ENCODE measurements at regions not wholly inside any gene's neighbourhood (a gene's known extent, or its start where the extent isn't known, plus 50 kb on each side); places are given as distances from the start of the nearest gene placed in this dataset.

DNA sequence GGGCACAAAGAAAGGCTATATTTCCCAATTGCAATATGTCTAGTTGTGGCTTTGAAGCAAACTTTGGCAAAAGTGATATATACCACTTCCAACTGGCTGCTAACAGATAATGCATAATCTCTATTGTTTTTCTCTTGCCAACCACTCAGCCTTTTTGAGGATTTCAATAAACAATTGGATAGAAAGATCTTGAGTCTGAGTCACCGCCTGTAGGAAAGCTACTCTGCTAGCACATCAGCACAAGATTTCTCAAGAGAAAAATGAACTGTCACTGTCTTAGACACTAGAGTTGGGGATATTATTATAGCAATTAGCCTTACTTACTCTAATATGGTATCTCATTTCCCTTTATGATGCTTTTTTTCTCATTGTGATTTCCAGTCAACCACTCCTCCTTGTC, 119.7 kb downstream of the SST start:
- ChIA-PET POLR2A (no interaction called here), CTCF (no interaction called here)
- H3K27me3 Mint-ChIP-seq: peaks cover 15% of the 10 kb centered on the region
- H3K4me3 Mint-ChIP-seq: no peak overlapping the region
- H3K9me3 Mint-ChIP-seq: no peaks in the 10 kb centered on the region
- H3K27ac Mint-ChIP-seq: no peak overlapping the region
- H3K36me3 Mint-ChIP-seq (ENCODE audit: low read depth): no peaks in the 10 kb centered on the region
- H3K4me1 Mint-ChIP-seq: no peaks in the 10 kb centered on the region
- ATAC-seq (ENCODE audit: low read depth) (no peak), DNase-seq (no peak)
- intact Hi-C loops (cut with micrococcal nuclease): no loop called here
- TF ChIP-seq, protein P1, sequence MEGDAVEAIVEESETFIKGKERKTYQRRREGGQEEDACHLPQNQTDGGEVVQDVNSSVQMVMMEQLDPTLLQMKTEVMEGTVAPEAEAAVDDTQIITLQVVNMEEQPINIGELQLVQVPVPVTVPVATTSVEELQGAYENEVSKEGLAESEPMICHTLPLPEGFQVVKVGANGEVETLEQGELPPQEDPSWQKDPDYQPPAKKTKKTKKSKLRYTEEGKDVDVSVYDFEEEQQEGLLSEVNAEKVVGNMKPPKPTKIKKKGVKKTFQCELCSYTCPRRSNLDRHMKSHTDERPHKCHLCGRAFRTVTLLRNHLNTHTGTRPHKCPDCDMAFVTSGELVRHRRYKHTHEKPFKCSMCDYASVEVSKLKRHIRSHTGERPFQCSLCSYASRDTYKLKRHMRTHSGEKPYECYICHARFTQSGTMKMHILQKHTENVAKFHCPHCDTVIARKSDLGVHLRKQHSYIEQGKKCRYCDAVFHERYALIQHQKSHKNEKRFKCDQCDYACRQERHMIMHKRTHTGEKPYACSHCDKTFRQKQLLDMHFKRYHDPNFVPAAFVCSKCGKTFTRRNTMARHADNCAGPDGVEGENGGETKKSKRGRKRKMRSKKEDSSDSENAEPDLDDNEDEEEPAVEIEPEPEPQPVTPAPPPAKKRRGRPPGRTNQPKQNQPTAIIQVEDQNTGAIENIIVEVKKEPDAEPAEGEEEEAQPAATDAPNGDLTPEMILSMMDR (IDR thresholded peaks at IDR 0.05): no peak

DNA sequence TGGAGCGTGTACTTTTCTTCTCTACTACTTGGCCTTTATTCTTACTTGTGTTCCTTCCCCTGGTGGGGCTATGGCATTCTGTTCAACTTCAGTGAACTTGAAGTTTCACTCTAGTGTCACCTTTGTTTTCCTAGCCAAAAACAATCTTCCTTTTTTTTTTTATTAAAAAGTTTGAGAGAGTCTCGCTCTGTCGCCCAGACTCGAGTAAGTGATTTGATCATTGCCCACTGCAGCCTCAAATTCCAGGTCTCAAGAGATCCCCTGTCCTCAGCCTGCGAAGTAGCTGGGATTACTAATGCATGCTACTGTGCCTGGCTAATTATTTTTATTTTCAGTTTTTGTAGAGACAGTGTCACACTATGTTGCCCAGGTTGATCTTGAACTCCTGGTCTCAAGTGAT, 124.8 kb downstream of the SST start:
- TF ChIP-seq, protein P1 (IDR thresholded peaks at IDR 0.05): no peak
- Mint-ChIP-seq H3K36me3 (ENCODE audit: low read depth) (no peaks in the 10 kb centered on the region), H3K9me3 (peaks cover 3% of the 10 kb centered on the region), H3K4me1 (no peaks in the 10 kb centered on the region), H3K27ac (no peak overlapping the region), H3K4me3 (no peak overlapping the region), H3K27me3 (peaks cover 8% of the 10 kb centered on the region)
- ChIA-PET CTCF (no interaction called here), POLR2A (no interaction called here)
- intact Hi-C loops (cut with micrococcal nuclease): no loop called here
- DNase-seq (no peak), ATAC-seq (ENCODE audit: low read depth) (no peak)

DNA sequence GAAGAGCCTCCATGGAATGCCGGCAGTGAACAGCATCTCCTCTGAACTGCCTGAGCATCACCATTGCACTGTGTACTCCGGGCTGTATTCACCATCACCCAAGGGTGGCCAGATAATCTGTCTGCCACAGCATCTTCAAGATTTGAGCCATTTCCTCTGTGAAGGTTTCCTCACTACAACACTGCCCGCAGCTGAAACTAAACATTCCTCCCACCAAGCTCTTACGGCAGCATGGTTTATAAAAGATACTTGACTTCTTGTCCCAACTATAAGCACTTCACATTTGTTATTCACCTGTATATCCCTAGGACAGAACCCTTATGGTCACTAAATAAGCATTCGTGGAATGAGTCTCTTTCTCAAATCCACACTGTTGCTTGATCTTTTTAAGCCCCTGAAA, 125.9 kb downstream of the SST start:
- intact Hi-C loops (cut with micrococcal nuclease): no loop called here
- Mint-ChIP-seq H3K27ac (no peak overlapping the region), H3K27me3 (peaks cover 14% of the 10 kb centered on the region), H3K9me3 (peaks cover 5% of the 10 kb centered on the region), H3K36me3 (ENCODE audit: low read depth) (no peaks in the 10 kb centered on the region), H3K4me3 (no peak overlapping the region), H3K4me1 (no peaks in the 10 kb centered on the region)
- CTCF ChIA-PET: no interaction called here
- no peak for DNase-seq
- ATAC-seq (ENCODE audit: low read depth): no peak
- TF ChIP-seq, protein P1 (IDR thresholded peaks at IDR 0.05): no peak
- POLR2A ChIA-PET: no interaction called here

DNA sequence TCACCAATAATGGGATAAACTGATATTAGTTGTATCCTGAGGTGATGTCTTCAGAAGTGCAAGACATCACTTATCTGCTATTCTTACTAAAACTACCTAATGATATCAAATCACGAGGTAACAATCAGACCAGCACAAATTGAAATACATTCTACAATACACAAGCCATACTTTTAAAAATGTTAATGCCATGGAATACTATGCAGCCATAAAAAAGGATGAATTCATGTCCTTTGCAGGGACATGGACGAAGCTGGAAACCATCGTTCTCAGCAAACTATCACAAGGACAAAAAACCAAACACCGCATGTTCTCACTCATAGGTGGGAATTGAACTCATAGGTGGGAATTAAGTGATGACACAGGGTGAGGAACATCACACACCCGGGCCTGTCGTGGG, 129.3 kb downstream of the SST start:
- Mint-ChIP-seq H3K27ac (no peak overlapping the region), H3K4me3 (no peak overlapping the region), H3K4me1 (no peaks in the 10 kb centered on the region), H3K36me3 (ENCODE audit: low read depth) (no peaks in the 10 kb centered on the region), H3K9me3 (peaks cover 5% of the 10 kb centered on the region), H3K27me3 (peaks cover 10% of the 10 kb centered on the region)
- TF ChIP-seq, protein P1 (IDR thresholded peaks at IDR 0.05): no peak
- CTCF ChIA-PET: no interaction called here
- no peak for DNase-seq
- POLR2A ChIA-PET: no interaction called here
- no peak for ATAC-seq (ENCODE audit: low read depth)
- intact Hi-C loops (cut with micrococcal nuclease): no loop called here

DNA sequence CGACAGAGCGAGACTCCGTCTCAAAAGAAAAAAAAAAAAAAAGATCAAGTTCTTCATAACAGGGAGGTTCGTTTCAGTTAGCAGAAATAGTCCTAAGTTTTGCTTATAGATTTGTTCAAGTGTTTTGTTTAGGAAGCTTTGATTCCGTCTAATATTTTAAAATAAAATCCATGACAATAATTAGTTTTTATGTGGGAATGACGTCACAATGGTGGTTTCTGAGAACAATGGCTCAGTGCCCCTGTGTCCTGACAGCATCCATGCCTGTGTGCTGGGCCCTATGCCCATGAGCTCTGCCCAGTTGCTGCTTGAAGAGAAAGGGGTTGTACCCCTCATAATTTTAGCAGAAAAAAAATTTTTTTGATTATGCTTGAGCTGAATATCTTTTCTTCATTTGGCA, 134.0 kb downstream of the SST start:
- Mint-ChIP-seq H3K4me3 (no peak overlapping the region), H3K27ac (no peak overlapping the region), H3K36me3 (ENCODE audit: low read depth) (no peaks in the 10 kb centered on the region), H3K9me3 (peaks cover 5% of the 10 kb centered on the region), H3K27me3 (peaks cover 25% of the 10 kb centered on the region), H3K4me1 (no peaks in the 10 kb centered on the region)
- intact Hi-C loops (cut with micrococcal nuclease): no loop called here
- ChIA-PET POLR2A (no interaction called here), CTCF (no interaction called here)
- no peak for ATAC-seq (ENCODE audit: low read depth)
- TF ChIP-seq, protein P1 (IDR thresholded peaks at IDR 0.05): no peak
- no peak for DNase-seq

Measured in activated B cell treated with CpG ODN at 0.5 μM for 24 hours (primary cell).